WTC11 (cell line): ENCODE measurements at regions not wholly inside any gene's neighbourhood (a gene's known extent, or its start where the extent isn't known, plus 50 kb on each side); places are given as distances from the start of the nearest gene placed in this dataset.
A peak's percentile ranks its signal among the peaks of the same experiment; 100 is the strongest.

Experiments used
- AFF4 ChIP-seq: sonication (generic); formaldehyde crosslinking; IDR thresholded peaks from 2 replicates; pipeline ENCODE4 v1.8.1; 2023; ENCODE audit warnings: mild to moderate bottlenecking, missing genetic modification reagents, borderline replicate concordance
- AR ChIP-seq: fragments of 250-450 bp; sonication (Bioruptor Pico); IDR thresholded peaks from 2 replicates; pipeline ENCODE4 v1.9.0; 2021; ENCODE audit warnings: mild to moderate bottlenecking
- ARID4B ChIP-seq: sonication (generic); formaldehyde crosslinking; IDR thresholded peaks from 2 replicates; pipeline ENCODE4 v1.8.0; 2023; ENCODE audit warnings: missing genetic modification reagents, mild to moderate bottlenecking, borderline replicate concordance
- ATF1 ChIP-seq: sonication (generic); formaldehyde crosslinking; IDR thresholded peaks from 2 replicates; pipeline ENCODE4 v1.8.1; 2023; ENCODE audit warnings: mild to moderate bottlenecking, moderate library complexity, missing genetic modification reagents
- ATF3 ChIP-seq: sonication (generic); formaldehyde crosslinking; conservative IDR thresholded peaks from 2 replicates; pipeline ENCODE4 v1.8.1; 2022; ENCODE audit warnings: mild to moderate bottlenecking, missing genetic modification reagents
- FOXK1 ChIP-seq: sonication (generic); formaldehyde crosslinking; IDR thresholded peaks from 2 replicates; pipeline ENCODE4 v1.8.0; 2022; ENCODE audit warnings: mild to moderate bottlenecking, moderate library complexity, missing genetic modification reagents
- GTF2I ChIP-seq: fragments of 250-450 bp; sonication (Bioruptor Pico); conservative IDR thresholded peaks from 2 replicates; pipeline ENCODE4 v1.4.0; 2021; ENCODE audit warnings: mild to moderate bottlenecking
- NFE2L1 ChIP-seq: sonication (generic); formaldehyde crosslinking; IDR thresholded peaks from 2 replicates; pipeline ENCODE4 v1.8.1; 2023; ENCODE audit warnings: missing genetic modification reagents
- PREB ChIP-seq: sonication (generic); formaldehyde crosslinking; IDR thresholded peaks from 2 replicates; pipeline ENCODE4 v1.8.1; 2022; ENCODE audit warnings: mild to moderate bottlenecking, missing genetic modification reagents, moderate library complexity, borderline replicate concordance
- RORB ChIP-seq: fragments of 250-450 bp; sonication (Bioruptor Pico); IDR thresholded peaks from 2 replicates; pipeline ENCODE4 v1.9.0; 2021; ENCODE audit warnings: mild to moderate bottlenecking
- SP1 ChIP-seq: sonication (generic); formaldehyde crosslinking; conservative IDR thresholded peaks from 2 replicates; pipeline ENCODE4 v1.8.1; 2022; ENCODE audit warnings: missing genetic modification reagents
- TCF7 ChIP-seq: sonication (generic); formaldehyde crosslinking; IDR thresholded peaks from 2 replicates; pipeline ENCODE4 v1.8.0; 2022; ENCODE audit warnings: mild to moderate bottlenecking, low read depth, missing genetic modification reagents, moderate library complexity
- TEAD4 ChIP-seq: sonication (generic); formaldehyde crosslinking; IDR thresholded peaks from 2 replicates; pipeline ENCODE4 v1.8.0; 2022; ENCODE audit warnings: mild to moderate bottlenecking, missing genetic modification reagents
- USF2 ChIP-seq: sonication (generic); formaldehyde crosslinking; IDR thresholded peaks from 2 replicates; pipeline ENCODE4 v1.8.1; 2023; ENCODE audit warnings: mild to moderate bottlenecking, missing genetic modification reagents, moderate library complexity
- ZNF138 ChIP-seq: sonication (generic); formaldehyde crosslinking; conservative IDR thresholded peaks from 2 replicates; pipeline ENCODE4 v1.8.1; 2022; ENCODE audit warnings: mild to moderate bottlenecking, moderate library complexity, missing genetic modification reagents
- ZNF416 ChIP-seq: fragments of 250-450 bp; sonication (Bioruptor Pico); IDR thresholded peaks from 2 replicates; pipeline ENCODE4 v1.9.0; 2021; ENCODE audit warnings: mild to moderate bottlenecking, inconsistent platforms

GRCh38 chr10:28939281-28940157 is 262.2 kb downstream of the BAMBI start (continued):
- TF ChIP-seq AFF4 (CRISPR knock-in tag) (no peak), ATF3 (CRISPR knock-in tag) (no peak), RORB (CRISPR knock-in tag) (no peak), ARID4B (CRISPR knock-in tag) (0 out of 2 replicates have a peak, but pooled peaks have one; percentile 28), NFE2L1 (CRISPR knock-in tag) (no peak), SP1 (CRISPR knock-in tag) (peak; percentile 42), PREB (CRISPR knock-in tag) (no peak), ATF1 (CRISPR knock-in tag) (no peak), ZNF138 (no peak), ZNF416 (CRISPR knock-in tag) (no peak), TEAD4 (no peak), GTF2I (CRISPR knock-in tag) (0 out of 2 replicates have a peak, but pooled peaks have one; percentile 30), AR (CRISPR knock-in tag) (no peak), FOXK1 (CRISPR knock-in tag) (peak; percentile 65; the same call in 1 of the 2 replicates), TCF7 (CRISPR knock-in tag) (no peak), USF2 (no peak)
